SW 1271 (cell line): ENCODE measurements at regions not wholly inside any gene's neighbourhood (a gene's known extent, or its start where the extent isn't known, plus 50 kb on each side); places are given as distances from the start of the nearest gene placed in this dataset.
"Not testable (repeated sequence)": the region's sequence is repeated elsewhere in the genome, so short reads cannot be mapped to it uniquely, and the experiment has no call there.

Experiments used
- DNase-seq, 2 experiments: peaks; one replicate each; lab custom pipeline; 2025; lab: John Stamatoyannopoulos, UW

- DNase-seq: not testable (repeated sequence)
Observed at GRCh38 chr11:55431541-55431940, 63.8 kb downstream of the OR4A15 start.

DNA sequence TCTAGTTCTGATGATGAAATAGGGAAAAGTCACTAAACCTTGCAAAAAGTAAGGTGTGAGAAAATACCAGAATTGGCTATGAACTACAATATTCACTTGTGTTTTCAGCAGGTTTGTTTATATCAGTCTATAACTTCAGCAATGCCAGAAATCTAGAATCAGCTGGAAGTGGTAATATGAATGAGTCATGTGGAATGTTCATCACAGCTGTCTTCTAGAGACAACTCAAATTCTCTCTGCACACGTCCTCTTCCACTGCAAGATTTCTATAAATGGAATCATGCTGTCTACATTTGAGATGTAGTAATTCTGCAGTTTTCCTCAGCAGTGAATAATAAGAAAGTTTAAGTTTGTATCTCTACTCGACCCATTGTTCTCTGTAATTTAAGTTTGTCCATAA lies 89.9 kb downstream of the OR4A15 start:
- DNase-seq: peak in 1 of 2 experiments; percentile 6

GRCh38 chr11:55459871-55460270 lies 92.1 kb downstream of the OR4A15 start:
- DNase-seq: not testable (repeated sequence)

- no peak for DNase-seq
Observed at GRCh38 chr11:55474321-55474720, 79.9 kb upstream of the OR4C15 start.

- no peak for DNase-seq
Observed at GRCh38 chr11:55481416-55481815, 72.9 kb upstream of the OR4C15 start.

GRCh38 chr11:55497068-55497467 lies 57.2 kb upstream of the OR4C15 start:
- DNase-seq: no peak

- no peak for DNase-seq
Observed at GRCh38 chr11:55501014-55501413, 53.3 kb upstream of the OR4C15 start.

- no peak for DNase-seq
Observed at GRCh38 chr11:55503449-55503848, 50.8 kb upstream of the OR4C15 start.
